Cardiac muscle cell (in vitro differentiated cells and primary cell): ENCODE measurements at regions not wholly inside any gene's neighbourhood (a gene's known extent, or its start where the extent isn't known, plus 50 kb on each side); places are given as distances from the start of the nearest gene placed in this dataset.

Source experiments
- DNase-seq, 2 donors: peaks; one replicate each; pipeline versions ENCODE4 v3.0.0 to v3.0.0-alpha.2; 2010 to 2017; ENCODE audit warnings: low read depth in 1 of 2, low spot score in 1 of 2
- H3K27ac ChIP-seq: fragments of 200-600 bp; sonication (generic); 2 replicates; pipeline ENCODE4 v1.5.1; 2016
- H3K27me3 ChIP-seq: fragments of 200-600 bp; sonication (generic); 2 replicates; pipeline ENCODE4 v1.6.0; 2016; ENCODE audit warnings: control low read depth
- H3K36me3 ChIP-seq: fragments of 200-600 bp; sonication (generic); 2 replicates; pipeline ENCODE4 v1.5.1; 2016; ENCODE audit warnings: control low read depth
- H3K4me1 ChIP-seq: fragments of 200-600 bp; sonication (generic); 2 replicates; pipeline ENCODE4 v1.8.1; 2017; ENCODE audit warnings: low read depth, mild to moderate bottlenecking, mixed run types
- H3K4me3 ChIP-seq: fragments of 200-600 bp; sonication (generic); 2 replicates; pipeline ENCODE4 v1.5.1; 2016; ENCODE audit warnings: mild to moderate bottlenecking
- H3K9me3 ChIP-seq: fragments of 200-600 bp; sonication (generic); 2 replicates; pipeline ENCODE4 v1.5.1; 2017; ENCODE audit warnings: low read depth, mild to moderate bottlenecking, control low read depth
- TF ChIP-seq, protein P1 (sequence below): IDR thresholded peaks from 2 replicates; pipeline ENCODE4 v1.5.1; 2012; ENCODE audit warnings: low read depth, mild to moderate bottlenecking, low read length

DNA sequence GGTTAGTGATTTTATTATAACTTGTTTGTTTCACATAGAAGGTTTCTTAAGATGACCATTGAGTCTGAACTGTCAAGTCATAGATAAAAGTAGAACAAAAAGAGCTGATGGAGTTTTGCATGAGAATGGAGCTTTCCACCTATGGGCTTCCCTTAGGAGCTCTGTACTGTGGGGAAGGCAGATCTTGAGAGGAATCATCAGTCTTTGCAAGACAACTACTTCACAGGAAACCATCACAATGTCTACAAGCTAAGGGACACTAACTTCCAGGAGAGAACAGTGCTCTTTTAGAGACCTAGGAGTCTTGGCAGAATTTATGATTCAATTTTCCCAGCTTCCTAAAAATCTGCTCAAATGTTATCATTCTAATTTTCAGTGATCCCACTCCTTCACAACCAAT is 78.2 kb downstream of the FBXO5 start:
- TF ChIP-seq, protein P1, sequence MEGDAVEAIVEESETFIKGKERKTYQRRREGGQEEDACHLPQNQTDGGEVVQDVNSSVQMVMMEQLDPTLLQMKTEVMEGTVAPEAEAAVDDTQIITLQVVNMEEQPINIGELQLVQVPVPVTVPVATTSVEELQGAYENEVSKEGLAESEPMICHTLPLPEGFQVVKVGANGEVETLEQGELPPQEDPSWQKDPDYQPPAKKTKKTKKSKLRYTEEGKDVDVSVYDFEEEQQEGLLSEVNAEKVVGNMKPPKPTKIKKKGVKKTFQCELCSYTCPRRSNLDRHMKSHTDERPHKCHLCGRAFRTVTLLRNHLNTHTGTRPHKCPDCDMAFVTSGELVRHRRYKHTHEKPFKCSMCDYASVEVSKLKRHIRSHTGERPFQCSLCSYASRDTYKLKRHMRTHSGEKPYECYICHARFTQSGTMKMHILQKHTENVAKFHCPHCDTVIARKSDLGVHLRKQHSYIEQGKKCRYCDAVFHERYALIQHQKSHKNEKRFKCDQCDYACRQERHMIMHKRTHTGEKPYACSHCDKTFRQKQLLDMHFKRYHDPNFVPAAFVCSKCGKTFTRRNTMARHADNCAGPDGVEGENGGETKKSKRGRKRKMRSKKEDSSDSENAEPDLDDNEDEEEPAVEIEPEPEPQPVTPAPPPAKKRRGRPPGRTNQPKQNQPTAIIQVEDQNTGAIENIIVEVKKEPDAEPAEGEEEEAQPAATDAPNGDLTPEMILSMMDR = no peak
- no peak overlapping the region for H3K27ac ChIP-seq
- H3K4me1 ChIP-seq = no peaks in the 10 kb centered on the region
- no peak for DNase-seq
- no peak overlapping the region for H3K4me3 ChIP-seq
- no peaks in the 10 kb centered on the region for H3K27me3 ChIP-seq
- H3K36me3 ChIP-seq = no peaks in the 10 kb centered on the region
- no peaks in the 10 kb centered on the region for H3K9me3 ChIP-seq

DNA sequence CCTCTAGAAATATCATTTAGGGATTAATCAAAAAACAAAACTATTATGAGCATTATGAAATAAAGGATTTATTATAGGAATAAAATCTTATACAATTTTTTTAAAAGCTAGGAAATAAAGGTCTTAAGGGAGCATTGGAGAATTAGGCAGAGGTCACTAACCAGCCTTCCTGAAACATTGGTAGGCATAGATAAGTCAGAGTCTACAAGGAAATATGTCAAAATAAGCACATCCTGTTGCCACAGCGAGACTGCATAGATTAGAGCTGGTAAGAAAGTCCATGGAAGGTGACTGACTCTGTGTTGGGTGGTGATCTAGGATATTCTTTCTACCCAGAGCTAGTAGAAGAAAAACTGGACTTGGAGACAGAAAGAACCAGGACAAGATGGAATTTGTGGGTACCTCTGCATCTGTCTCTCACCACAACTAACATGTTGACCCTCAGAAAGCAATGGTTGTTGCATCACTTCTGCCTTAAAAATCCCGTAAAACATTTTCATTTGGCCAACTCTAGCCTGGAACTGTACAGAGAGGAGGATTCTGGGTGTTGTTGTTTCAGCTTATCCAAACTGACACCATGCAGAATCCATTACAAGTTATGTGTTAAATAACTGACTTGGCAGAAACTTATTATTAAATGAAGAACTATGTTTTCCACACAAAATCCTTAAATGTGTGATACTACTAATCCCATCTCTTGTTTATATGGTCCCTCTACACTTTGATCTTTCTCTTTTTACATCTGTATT is 77.1 kb downstream of the FBXO5 start:
- no peak overlapping the region for H3K4me3 ChIP-seq

GRCh38 chr6:152909241-152909640 is 73.6 kb downstream of the FBXO5 start:
- TF ChIP-seq, protein P1 = no peak
- Histone ChIP-seq H3K4me1 (no peaks in the 10 kb centered on the region), H3K36me3 (no peaks in the 10 kb centered on the region), H3K27ac (no peak overlapping the region), H3K9me3 (no peaks in the 10 kb centered on the region), H3K27me3 (no peaks in the 10 kb centered on the region), H3K4me3 (no peak overlapping the region)
- no peak for DNase-seq

More for the DNA sequence above, 77.1 kb downstream of the FBXO5 start:
- Histone ChIP-seq H3K9me3 (no peaks in the 10 kb centered on the region), H3K27me3 (no peaks in the 10 kb centered on the region), H3K4me1 (no peaks in the 10 kb centered on the region), H3K36me3 (no peaks in the 10 kb centered on the region), H3K27ac (no peak overlapping the region)
- DNase-seq = no peak
- TF ChIP-seq, protein P1 = no peak

- TF ChIP-seq, protein P1 = no peak
- no peaks in the 10 kb centered on the region for H3K9me3 ChIP-seq
- H3K27me3 ChIP-seq = no peaks in the 10 kb centered on the region
- H3K27ac ChIP-seq = no peak overlapping the region
- no peak overlapping the region for H3K4me3 ChIP-seq
- H3K36me3 ChIP-seq = no peaks in the 10 kb centered on the region
- H3K4me1 ChIP-seq = no peaks in the 10 kb centered on the region
- DNase-seq = no peak
Observed at GRCh38 chr6:152916035-152916434, 66.8 kb downstream of the FBXO5 start.

DNA sequence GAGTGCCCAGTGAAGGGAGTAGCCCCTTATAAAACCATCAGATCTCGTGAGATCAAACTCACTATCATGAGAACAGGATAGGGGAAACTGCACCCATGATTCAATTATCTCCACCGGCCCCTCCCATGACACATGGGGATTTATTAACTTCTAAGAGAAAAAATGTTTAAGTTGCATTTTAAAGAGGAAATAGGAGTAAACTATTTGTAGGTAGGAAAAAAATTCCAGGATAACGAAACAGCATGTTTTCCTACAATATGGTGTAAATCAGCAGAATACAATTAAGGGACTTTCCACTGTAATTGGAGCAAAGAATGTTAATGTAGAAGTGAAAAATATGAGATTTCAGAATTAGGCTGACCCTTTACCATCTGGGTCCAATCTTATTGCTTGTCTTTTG is 63.9 kb downstream of the FBXO5 start:
- H3K4me1 ChIP-seq = no peaks in the 10 kb centered on the region
- no peak overlapping the region for H3K4me3 ChIP-seq
- TF ChIP-seq, protein P1 = no peak
- H3K9me3 ChIP-seq = no peaks in the 10 kb centered on the region
- H3K36me3 ChIP-seq = no peaks in the 10 kb centered on the region
- H3K27ac ChIP-seq = no peak overlapping the region
- DNase-seq = no peak
- no peaks in the 10 kb centered on the region for H3K27me3 ChIP-seq
